A673 (cell line): ENCODE measurements at regions not wholly inside any gene's neighbourhood (a gene's known extent, or its start where the extent isn't known, plus 50 kb on each side); places are given as distances from the start of the nearest gene placed in this dataset.

Source experiments
- BruUV-seq: library from RNA; stranded (reverse); fragments of 400-500 nt; replicated peaks from 2 replicates; lab custom pipeline; 2021; lab: Mats Ljungman, UMichigan
- CTCF ChIA-PET: fragments of 300-600 bp; sonication (Branson Sonifier 250); formaldehyde crosslinking; loops from one replicate; lab custom pipeline; 2022; ENCODE audit warnings: antibody characterized with exemption; lab: Charles Lee
- POLR2A ChIA-PET: fragments of 300-600 bp; sonication (Branson Sonifier 250); formaldehyde crosslinking; loops from one replicate; lab custom pipeline; 2022; ENCODE audit warnings: antibody characterized with exemption; ENCODE audit not compliant: low non-redundant PET; lab: Charles Lee
- DNase-seq: peaks from one replicate; pipeline ENCODE4 v3.0.0-alpha.2; 2015; ENCODE audit warnings: low spot score
- H3K27ac ChIP-seq: fragments of 200-600 bp; sonication (generic); 2 replicates; pipeline ENCODE4 v1.5.1; 2016; ENCODE audit warnings: mixed run types, low read depth, mild to moderate bottlenecking, mixed read lengths, antibody characterized with exemption, low read length; ENCODE audit not compliant: poor library complexity, severe bottlenecking
- H3K27me3 ChIP-seq: fragments of 200-600 bp; sonication (generic); replicated peaks from 2 replicates; pipeline ENCODE4 v1.6.1; 2017; ENCODE audit warnings: mixed run types, low read depth, mild to moderate bottlenecking, mixed read lengths, antibody characterized with exemption, low read length; ENCODE audit not compliant: insufficient read depth, poor library complexity
- H3K36me3 ChIP-seq: fragments of 200-600 bp; sonication (generic); 2 replicates; pipeline ENCODE4 v1.6.1; 2016; ENCODE audit warnings: mixed run types, mild to moderate bottlenecking, mixed read lengths, antibody characterized with exemption, low read length; ENCODE audit not compliant: insufficient read depth, poor library complexity, severe bottlenecking
- H3K4me1 ChIP-seq: fragments of 200-600 bp; sonication (generic); 2 replicates; pipeline ENCODE4 v1.6.1; 2017; ENCODE audit warnings: mixed run types, mild to moderate bottlenecking, mixed read lengths, antibody characterized with exemption, low read length; ENCODE audit not compliant: insufficient read depth, poor library complexity, severe bottlenecking
- H3K4me3 ChIP-seq: fragments of 200-600 bp; sonication (generic); 2 replicates; pipeline ENCODE4 v1.5.1; 2016; ENCODE audit warnings: low read depth, mixed run types, mild to moderate bottlenecking, mixed read lengths, low read length; ENCODE audit not compliant: poor library complexity, severe bottlenecking
- H3K9me3 ChIP-seq: fragments of 200-600 bp; sonication (generic); 2 replicates; pipeline ENCODE4 v1.6.1; 2016; ENCODE audit warnings: mixed run types, low read depth, mild to moderate bottlenecking, mixed read lengths, antibody characterized with exemption, low read length; ENCODE audit not compliant: poor library complexity, severe bottlenecking
- EZH2 ChIP-seq: fragments of 200-600 bp; sonication (generic); IDR thresholded peaks from 2 replicates; pipeline ENCODE4 v1.6.1; 2017; ENCODE audit warnings: borderline replicate concordance, low read depth, mild to moderate bottlenecking, mixed read lengths, antibody characterized with exemption, low read length; ENCODE audit not compliant: poor library complexity, severe bottlenecking
- intact Hi-C: fragments of 100-400 bp; cut with micrococcal nuclease; formaldehyde crosslinking; loops from one replicate; pipeline ENCODE4 v1.10.0; 2022; ENCODE audit not compliant: unreplicated experiment
- TF ChIP-seq, protein P1 (sequence below): fragments of 300-800, 200-600 bp; sonication (generic); conservative IDR thresholded peaks from 2 replicates; pipeline ENCODE4 v1.5.1; 2017; ENCODE audit warnings: low read depth, mild to moderate bottlenecking, antibody characterized with exemption, low read length, moderate library complexity, mixed read lengths

DNA sequence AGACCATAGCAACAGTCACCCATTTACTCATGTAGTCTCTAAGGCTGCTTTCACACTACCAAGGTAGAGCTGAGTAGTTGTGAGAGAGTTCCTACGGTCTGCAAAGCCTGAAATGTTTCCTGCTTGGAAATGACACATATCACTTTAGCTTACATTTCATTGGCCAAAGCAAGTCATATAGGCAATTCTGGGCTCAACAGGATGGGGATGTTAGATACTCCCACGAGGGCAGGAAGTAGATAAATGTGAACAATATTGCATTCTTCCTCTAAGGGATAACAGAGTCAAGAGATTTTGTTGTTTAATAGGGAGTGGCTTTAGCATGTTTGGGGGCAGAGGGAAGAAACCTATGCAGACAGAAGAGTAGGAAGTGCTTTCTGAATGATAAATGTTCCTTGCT is 355.6 kb upstream of the THRB start:
- Histone ChIP-seq H3K4me3 (no peak overlapping the region), H3K9me3 (no peaks in the 10 kb centered on the region), H3K27me3 (no peaks in the 10 kb centered on the region), H3K27ac (no peak overlapping the region), H3K4me1 (no peaks in the 10 kb centered on the region), H3K36me3 (no peaks in the 10 kb centered on the region)
- ChIA-PET POLR2A (no interaction called here), CTCF (no interaction called here)
- TF ChIP-seq, protein P1, sequence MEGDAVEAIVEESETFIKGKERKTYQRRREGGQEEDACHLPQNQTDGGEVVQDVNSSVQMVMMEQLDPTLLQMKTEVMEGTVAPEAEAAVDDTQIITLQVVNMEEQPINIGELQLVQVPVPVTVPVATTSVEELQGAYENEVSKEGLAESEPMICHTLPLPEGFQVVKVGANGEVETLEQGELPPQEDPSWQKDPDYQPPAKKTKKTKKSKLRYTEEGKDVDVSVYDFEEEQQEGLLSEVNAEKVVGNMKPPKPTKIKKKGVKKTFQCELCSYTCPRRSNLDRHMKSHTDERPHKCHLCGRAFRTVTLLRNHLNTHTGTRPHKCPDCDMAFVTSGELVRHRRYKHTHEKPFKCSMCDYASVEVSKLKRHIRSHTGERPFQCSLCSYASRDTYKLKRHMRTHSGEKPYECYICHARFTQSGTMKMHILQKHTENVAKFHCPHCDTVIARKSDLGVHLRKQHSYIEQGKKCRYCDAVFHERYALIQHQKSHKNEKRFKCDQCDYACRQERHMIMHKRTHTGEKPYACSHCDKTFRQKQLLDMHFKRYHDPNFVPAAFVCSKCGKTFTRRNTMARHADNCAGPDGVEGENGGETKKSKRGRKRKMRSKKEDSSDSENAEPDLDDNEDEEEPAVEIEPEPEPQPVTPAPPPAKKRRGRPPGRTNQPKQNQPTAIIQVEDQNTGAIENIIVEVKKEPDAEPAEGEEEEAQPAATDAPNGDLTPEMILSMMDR = no peak
- TF ChIP-seq EZH2 = no peak
- BruUV-seq = no TSS peak
- intact Hi-C loops = no loop called here
- DNase-seq = no peak

DNA sequence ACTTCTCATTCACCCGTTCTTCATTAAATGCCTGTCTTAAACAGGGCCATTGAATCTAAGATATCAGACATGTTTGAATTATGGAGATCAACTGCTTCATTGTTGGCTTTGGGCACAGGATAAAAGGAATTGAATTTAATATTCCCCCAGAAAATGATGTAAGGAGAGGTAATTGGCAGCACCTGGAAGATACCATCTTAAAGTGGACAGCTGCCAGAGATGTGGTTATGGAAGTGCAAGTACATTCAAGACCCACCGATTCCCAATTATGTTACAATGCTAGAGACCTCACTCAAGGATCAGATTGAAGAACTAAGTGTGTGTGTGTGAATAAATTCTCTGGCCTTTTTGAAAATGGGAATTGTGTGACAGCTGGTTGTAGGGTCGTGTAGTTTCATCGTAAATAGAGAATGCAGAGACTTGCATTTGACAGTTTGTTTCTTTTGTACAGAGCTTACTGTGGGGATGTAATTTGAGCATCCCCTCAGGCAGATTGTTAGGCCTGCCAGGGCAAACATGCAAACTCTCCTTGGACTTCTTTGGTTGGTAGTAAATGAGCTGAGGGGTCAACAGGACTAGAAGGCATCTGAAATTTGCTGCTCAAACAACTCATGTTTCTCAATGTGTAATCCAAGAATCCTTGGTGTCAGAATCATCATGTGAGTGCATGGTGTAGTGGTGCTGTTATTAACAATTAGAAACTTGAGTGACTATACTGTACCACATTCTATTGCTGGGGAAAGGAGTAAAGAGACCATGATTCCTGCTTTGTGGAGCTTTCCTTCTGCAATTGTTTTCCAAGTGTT is 359.2 kb upstream of the THRB start:
- no peak overlapping the region for H3K4me3 ChIP-seq
- H3K4me1 ChIP-seq = no peaks in the 10 kb centered on the region
- TF ChIP-seq EZH2 = no peak
- TF ChIP-seq, protein P1 = no peak
- peaks cover 8% of the 10 kb centered on the region for H3K27me3 ChIP-seq
- no peak for DNase-seq
- BruUV-seq = no TSS peak
- ChIA-PET POLR2A (no interaction called here), CTCF (no interaction called here)
- intact Hi-C loops = no loop called here
- no peaks in the 10 kb centered on the region for H3K9me3 ChIP-seq
- H3K36me3 ChIP-seq = no peaks in the 10 kb centered on the region
- H3K27ac ChIP-seq = no peak overlapping the region

DNA sequence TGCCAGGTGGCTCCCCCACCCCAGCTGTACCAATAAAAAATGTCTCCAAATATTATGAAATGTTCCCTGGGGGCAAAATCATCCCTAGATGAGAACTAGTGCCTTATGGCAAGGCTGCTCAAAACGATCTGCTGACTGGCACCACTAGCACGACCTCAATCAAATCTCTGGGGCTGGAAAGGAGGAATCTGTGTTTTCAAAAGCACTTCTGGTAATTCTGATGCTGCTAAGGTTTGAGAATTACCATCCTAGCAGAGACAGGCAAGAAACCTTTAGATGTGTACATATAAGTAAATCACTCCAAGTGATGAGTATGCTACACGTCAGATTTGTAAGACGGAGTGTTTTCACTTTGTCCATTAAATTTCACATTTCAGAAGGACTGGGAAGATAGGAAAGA is 360.1 kb upstream of the THRB start:
- H3K27me3 ChIP-seq = peaks cover 8% of the 10 kb centered on the region
- POLR2A ChIA-PET = no interaction called here
- H3K4me3 ChIP-seq = no peak overlapping the region
- H3K27ac ChIP-seq = no peak overlapping the region
- no peaks in the 10 kb centered on the region for H3K9me3 ChIP-seq
- intact Hi-C loops = no loop called here
- H3K36me3 ChIP-seq = no peaks in the 10 kb centered on the region
- no TSS peak for BruUV-seq
- no peak for DNase-seq
- CTCF ChIA-PET = no interaction called here
- no peaks in the 10 kb centered on the region for H3K4me1 ChIP-seq
- TF ChIP-seq, protein P1 = no peak
- no peak for TF ChIP-seq EZH2
